Breast epithelium (tissue), 4 donors: ENCODE measurements at regions not wholly inside any gene's neighbourhood (a gene's known extent, or its start where the extent isn't known, plus 50 kb on each side); places are given as distances from the start of the nearest gene placed in this dataset.
A peak's percentile ranks its signal among the peaks of the same experiment; 100 is the strongest.

Experiments
- DNase-seq, 2 donors: peaks; one replicate each; pipeline ENCODE4 v3.0.0-alpha.2; 2019; ENCODE audit warnings: low spot score in 2 of 2
- H3K27ac ChIP-seq, 2 donors: fragments of 200-600 bp; sonication (generic) in 1 of 2; one replicate each; pipeline ENCODE4 v1.5.1; 2016 to 2019; ENCODE audit warnings: mild to moderate bottlenecking in 1 of 2
- H3K27me3 ChIP-seq, 2 donors: fragments of 200-600 bp; sonication (generic) in 1 of 2; one replicate each; pipeline versions ENCODE4 v1.5.1 to v1.6.0; 2017 to 2019; ENCODE audit warnings: control low read depth in 1 of 2, mild to moderate bottlenecking in 1 of 2
- H3K36me3 ChIP-seq: fragments of 200-600 bp; one replicate; pipeline ENCODE4 v1.5.1; 2019
- H3K4me1 ChIP-seq, 2 donors: fragments of 200-600 bp; sonication (generic); one replicate each; pipeline ENCODE4 v1.5.1; 2016 to 2019; ENCODE audit warnings: control low read depth in 1 of 2
- H3K4me3 ChIP-seq, 3 donors: fragments of 200-600 bp; sonication (generic); 1 replicate in 2 of 3; 2 replicates in 1 of 3; pipeline ENCODE4 v1.5.1; 2016 to 2019; ENCODE audit warnings: mild to moderate bottlenecking in 3 of 3, moderate library complexity in 2 of 3
- H3K9me3 ChIP-seq, 2 donors: fragments of 200-600 bp; sonication (generic) in 1 of 2; one replicate each; pipeline ENCODE4 v1.5.1; 2016 to 2019; ENCODE audit warnings: control low read depth in 1 of 2
- CTCF ChIP-seq, 3 donors: fragments of 450-650 bp; IDR thresholded peaks; one replicate each; pipeline ENCODE4 v1.5.1; 2016 to 2017; ENCODE audit warnings: antibody characterized with exemption in 3 of 3, mild to moderate bottlenecking in 3 of 3, moderate library complexity in 3 of 3
- POLR2A ChIP-seq: fragments of 450-650 bp; IDR thresholded peaks from one replicate; pipeline ENCODE4 v1.6.1; 2016; ENCODE audit warnings: antibody characterized with exemption, mild to moderate bottlenecking, moderate library complexity
- POLR2AphosphoS5 ChIP-seq, 3 donors: sonication (generic); formaldehyde crosslinking; IDR thresholded peaks; one replicate each; pipeline ENCODE4 v1.6.1; 2017; ENCODE audit warnings: antibody characterized with exemption in 3 of 3
- intact Hi-C: fragments of 100-400 bp; cut with DNase I; formaldehyde crosslinking; loops from one replicate; pipeline ENCODE4 v1.15.1; 2023; ENCODE audit warnings: low total_unique reads

- TF ChIP-seq POLR2A (no peak), POLR2AphosphoS5 (IDR thresholded peaks at IDR 0.05) (no peak), CTCF (IDR thresholded peaks at IDR 0.05) (no peak)
- Histone ChIP-seq H3K27ac (no peak overlapping the region), H3K27me3 (no peaks in the 10 kb centered on the region), H3K9me3 (no peaks in the 10 kb centered on the region), H3K4me1 (no peaks in the 10 kb centered on the region), H3K36me3 (no peaks in the 10 kb centered on the region), H3K4me3 (no peak overlapping the region)
- no peak for DNase-seq
- intact Hi-C loops = loop anchor here (10.0 kb wide), 1 partner anchor 433 kb away; the partner anchor contains the start of gene MTAP
Observed at GRCh38 chr9:22237497-22238363, 208.9 kb upstream of the DMRTA1 start.

GRCh38 chr9:22238809-22239684, 207.6 kb upstream of the DMRTA1 start:
- no peaks in the 10 kb centered on the region for H3K36me3 ChIP-seq
- H3K9me3 ChIP-seq = no peaks in the 10 kb centered on the region
- DNase-seq = no peak
- no peak overlapping the region for H3K27ac ChIP-seq
- no peak overlapping the region for H3K4me3 ChIP-seq
- H3K27me3 ChIP-seq = no peaks in the 10 kb centered on the region
- no peaks in the 10 kb centered on the region for H3K4me1 ChIP-seq
- TF ChIP-seq POLR2AphosphoS5 (IDR thresholded peaks at IDR 0.05) = no peak
- no peak for TF ChIP-seq POLR2A
- TF ChIP-seq CTCF (IDR thresholded peaks at IDR 0.05) = peak in 1 of 3 donors; percentile 21
- intact Hi-C loops = loop anchor here (10.0 kb wide), 1 partner anchor 434 kb away; the partner anchor contains the start of gene MTAP

GRCh38 chr9:22240619-22241018, 206.0 kb upstream of the DMRTA1 start:
- Histone ChIP-seq H3K27ac (no peak overlapping the region), H3K36me3 (no peaks in the 10 kb centered on the region), H3K4me3 (no peak overlapping the region), H3K9me3 (no peaks in the 10 kb centered on the region), H3K27me3 (no peaks in the 10 kb centered on the region), H3K4me1 (no peaks in the 10 kb centered on the region)
- TF ChIP-seq POLR2A = no peak
- no peak for DNase-seq
- intact Hi-C loops = no loop called here

GRCh38 chr9:22241024-22241423, 205.6 kb upstream of the DMRTA1 start:
- no peak for TF ChIP-seq POLR2AphosphoS5 (IDR thresholded peaks at IDR 0.05)
- TF ChIP-seq POLR2A = no peak
- no peak for TF ChIP-seq CTCF (IDR thresholded peaks at IDR 0.05)
- DNase-seq = no peak
- Histone ChIP-seq H3K36me3 (no peaks in the 10 kb centered on the region), H3K27ac (no peak overlapping the region), H3K4me3 (no peak overlapping the region), H3K4me1 (no peaks in the 10 kb centered on the region), H3K9me3 (no peaks in the 10 kb centered on the region), H3K27me3 (no peaks in the 10 kb centered on the region)
- intact Hi-C loops = no loop called here

- intact Hi-C loops = no loop called here
- Histone ChIP-seq H3K27ac (no peak overlapping the region), H3K36me3 (no peaks in the 10 kb centered on the region), H3K4me3 (no peak overlapping the region), H3K27me3 (no peaks in the 10 kb centered on the region), H3K4me1 (no peaks in the 10 kb centered on the region), H3K9me3 (no peaks in the 10 kb centered on the region)
- DNase-seq = no peak
- no peak for TF ChIP-seq POLR2AphosphoS5 (IDR thresholded peaks at IDR 0.05)
- TF ChIP-seq POLR2A = no peak
- no peak for TF ChIP-seq CTCF (IDR thresholded peaks at IDR 0.05)
Observed at GRCh38 chr9:22241611-22242010, 205.0 kb upstream of the DMRTA1 start.
